HCT116 (cell line): ENCODE measurements at regions not wholly inside any gene's neighbourhood (a gene's known extent, or its start where the extent isn't known, plus 50 kb on each side); places are given as distances from the start of the nearest gene placed in this dataset.

Experiments
- CEBPB ChIP-seq: IDR thresholded peaks from 2 replicates; pipeline ENCODE4 v1.6.1; 2012; ENCODE audit warnings: low read depth
- CTCF ChIP-seq, 3 experiments: fragments of 200-600 bp in 1 of 3; sonication (generic) in 1 of 3; IDR thresholded peaks in 2 of 3; conservative IDR thresholded peaks in 1 of 3; 2 replicates each; pipeline ENCODE4 v1.5.1; 2012 to 2017; ENCODE audit warnings: low read depth in 2 of 3, low read length in 2 of 3, antibody characterized with exemption in 1 of 3, borderline replicate concordance in 1 of 3, control low read depth in 1 of 3, mild to moderate bottlenecking in 1 of 3, mixed read lengths in 1 of 3, mixed run types in 1 of 3, moderate library complexity in 1 of 3; ENCODE audit not compliant: insufficient read depth in 1 of 3
- EZH2 ChIP-seq: fragments of 200-600 bp; sonication (generic); IDR thresholded peaks from 2 replicates; pipeline ENCODE4 v1.6.1; 2017; ENCODE audit warnings: antibody characterized with exemption, mixed run types
- FOSL1 ChIP-seq: IDR thresholded peaks from 2 replicates; pipeline ENCODE4 v1.6.1; 2012; ENCODE audit warnings: low read depth
- JUND ChIP-seq: IDR thresholded peaks from 2 replicates; pipeline ENCODE4 v1.6.1; 2012
- POLR2A ChIP-seq: IDR thresholded peaks from 2 replicates; pipeline ENCODE4 v1.7.0; 2011; ENCODE audit warnings: borderline replicate concordance; ENCODE audit not compliant: insufficient read depth, insufficient read length; ENCODE audit errors: extremely low read depth
- POLR2AphosphoS5 ChIP-seq: IDR thresholded peaks from 2 replicates; pipeline ENCODE4 v1.6.1; 2011; ENCODE audit warnings: mild to moderate bottlenecking, low read depth, low read length, moderate library complexity
- RAD21 ChIP-seq: IDR thresholded peaks from 2 replicates; pipeline ENCODE4 v1.6.1; 2012; ENCODE audit warnings: low read depth, mild to moderate bottlenecking
- REST ChIP-seq: IDR thresholded peaks from 2 replicates; pipeline ENCODE4 v1.6.1; 2012; ENCODE audit warnings: low read depth
- SIN3A ChIP-seq: IDR thresholded peaks from 2 replicates; pipeline ENCODE4 v1.6.1; 2012; ENCODE audit warnings: low read depth
- YY1 ChIP-seq: IDR thresholded peaks from 2 replicates; pipeline ENCODE4 v1.6.1; 2011; ENCODE audit warnings: low read length, low read depth, moderate library complexity, mild to moderate bottlenecking; ENCODE audit not compliant: insufficient replicate concordance; ENCODE audit errors: extremely low read depth
- ZBTB33 ChIP-seq: IDR thresholded peaks from 2 replicates; pipeline ENCODE4 v1.6.1; 2011; ENCODE audit warnings: mild to moderate bottlenecking, low read length, moderate library complexity; ENCODE audit not compliant: insufficient replicate concordance; ENCODE audit errors: extremely low read depth
- ZNF274 ChIP-seq: fragments of 200-500 bp; sonication (Bioruptor generic); IDR thresholded peaks from 2 replicates; pipeline ENCODE4 v1.6.1; 2014; ENCODE audit warnings: mild to moderate bottlenecking, low read depth, low read length, inconsistent platforms

GRCh38 chrX:125520029-125520428 lies 200.4 kb downstream of the TEX13C start:
- TF ChIP-seq POLR2AphosphoS5 (no peak), CTCF (IDR thresholded peaks at IDR 0.05 in 2 of 3, conservative IDR thresholded peaks at IDR 0.05 in 1 of 3; ENCODE audit: borderline replicate concordance in 1 of 3, insufficient read depth in 1 of 3, low read depth in 2 of 3, low read length in 2 of 3) (no peak), RAD21 (no peak), EZH2 (no peak), POLR2A (no peak), JUND (no peak), ZNF274 (no peak), YY1 (no peak), CEBPB (no peak), FOSL1 (no peak), ZBTB33 (no peak), SIN3A (no peak), REST (no peak)
